ENCODE measurements at regions not wholly inside any gene's neighbourhood (a gene's known extent, or its start where the extent isn't known, plus 50 kb on each side); places are given as distances from the start of the nearest gene placed in this dataset.

DNA sequence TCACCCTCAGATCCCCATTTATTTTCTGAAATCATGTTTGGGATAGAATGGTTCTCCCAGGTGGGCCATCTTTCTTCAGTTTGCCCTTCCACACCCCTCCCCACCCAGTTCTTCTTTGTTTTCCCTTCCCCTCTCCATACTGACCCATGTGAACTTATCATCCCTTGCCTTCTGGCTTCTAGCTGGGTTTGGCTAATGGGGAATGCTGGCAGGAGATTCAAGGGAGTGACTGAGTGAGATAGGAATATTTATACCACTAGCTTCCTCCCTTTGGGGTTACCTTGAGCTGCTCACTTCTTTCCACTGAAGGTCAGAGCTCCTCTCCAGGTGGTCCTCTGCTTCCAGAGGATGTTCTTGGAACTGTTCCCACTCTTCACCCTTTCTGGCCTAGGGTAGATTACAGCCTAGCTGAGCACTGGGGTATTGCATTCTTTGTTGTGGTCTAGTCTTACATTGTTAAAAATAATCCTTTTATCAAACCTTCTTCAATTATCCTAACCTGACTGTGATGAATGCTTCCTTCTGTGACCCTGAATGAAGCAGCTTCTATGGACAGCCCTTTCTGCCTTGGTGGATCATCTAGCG is 88.3 kb upstream of the ATP2B1 start:
- Histone ChIP-seq H3K4me1 (no peaks in the 10 kb centered on the region), H3K9me3 (no peaks in the 10 kb centered on the region), H3K27ac (no peak overlapping the region), H3K4me3 (no peak overlapping the region), H3K27me3 (no peaks in the 10 kb centered on the region), H3K36me3 (no peaks in the 10 kb centered on the region)
- TF ChIP-seq POLR2A (IDR thresholded peaks at IDR 0.05) = no peak
- TF ChIP-seq POLR2AphosphoS5 (IDR thresholded peaks at IDR 0.05) = no peak
- TF ChIP-seq, protein P1, sequence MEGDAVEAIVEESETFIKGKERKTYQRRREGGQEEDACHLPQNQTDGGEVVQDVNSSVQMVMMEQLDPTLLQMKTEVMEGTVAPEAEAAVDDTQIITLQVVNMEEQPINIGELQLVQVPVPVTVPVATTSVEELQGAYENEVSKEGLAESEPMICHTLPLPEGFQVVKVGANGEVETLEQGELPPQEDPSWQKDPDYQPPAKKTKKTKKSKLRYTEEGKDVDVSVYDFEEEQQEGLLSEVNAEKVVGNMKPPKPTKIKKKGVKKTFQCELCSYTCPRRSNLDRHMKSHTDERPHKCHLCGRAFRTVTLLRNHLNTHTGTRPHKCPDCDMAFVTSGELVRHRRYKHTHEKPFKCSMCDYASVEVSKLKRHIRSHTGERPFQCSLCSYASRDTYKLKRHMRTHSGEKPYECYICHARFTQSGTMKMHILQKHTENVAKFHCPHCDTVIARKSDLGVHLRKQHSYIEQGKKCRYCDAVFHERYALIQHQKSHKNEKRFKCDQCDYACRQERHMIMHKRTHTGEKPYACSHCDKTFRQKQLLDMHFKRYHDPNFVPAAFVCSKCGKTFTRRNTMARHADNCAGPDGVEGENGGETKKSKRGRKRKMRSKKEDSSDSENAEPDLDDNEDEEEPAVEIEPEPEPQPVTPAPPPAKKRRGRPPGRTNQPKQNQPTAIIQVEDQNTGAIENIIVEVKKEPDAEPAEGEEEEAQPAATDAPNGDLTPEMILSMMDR (IDR thresholded peaks at IDR 0.05) = no peak
- no peak for DNase-seq (ENCODE audit: low spot score in 2 of 2)
- intact Hi-C loops (cut with DNase I; ENCODE audit: low total_unique reads) = no loop called here

DNA sequence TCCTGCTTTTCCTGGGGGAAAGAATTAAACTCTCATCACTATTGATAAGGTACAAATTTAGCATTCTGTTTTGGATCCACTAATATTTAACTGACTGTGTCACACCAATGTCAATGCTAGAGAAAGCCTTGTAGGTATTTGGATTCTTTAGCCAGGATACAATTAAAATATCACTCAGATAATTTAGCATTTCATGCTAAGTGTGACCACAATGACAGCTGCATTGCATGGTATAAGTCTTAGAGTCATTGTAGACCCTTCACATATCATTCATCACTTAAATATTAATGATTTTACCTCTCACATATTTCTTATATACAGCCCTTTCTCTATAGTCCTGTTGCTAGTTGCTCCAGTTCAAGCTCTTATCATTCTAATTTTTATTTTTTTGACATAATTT is 85.3 kb upstream of the ATP2B1 start:
- Histone ChIP-seq H3K4me1 (no peaks in the 10 kb centered on the region), H3K4me3 (no peak overlapping the region), H3K36me3 (no peaks in the 10 kb centered on the region), H3K9me3 (no peaks in the 10 kb centered on the region), H3K27me3 (no peaks in the 10 kb centered on the region), H3K27ac (no peak overlapping the region)
- TF ChIP-seq, protein P1 (IDR thresholded peaks at IDR 0.05) = no peak
- TF ChIP-seq POLR2A (IDR thresholded peaks at IDR 0.05) (no peak), POLR2AphosphoS5 (IDR thresholded peaks at IDR 0.05) (no peak)
- no peak for DNase-seq (ENCODE audit: low spot score in 2 of 2)
- intact Hi-C loops (cut with DNase I; ENCODE audit: low total_unique reads) = no loop called here

DNA sequence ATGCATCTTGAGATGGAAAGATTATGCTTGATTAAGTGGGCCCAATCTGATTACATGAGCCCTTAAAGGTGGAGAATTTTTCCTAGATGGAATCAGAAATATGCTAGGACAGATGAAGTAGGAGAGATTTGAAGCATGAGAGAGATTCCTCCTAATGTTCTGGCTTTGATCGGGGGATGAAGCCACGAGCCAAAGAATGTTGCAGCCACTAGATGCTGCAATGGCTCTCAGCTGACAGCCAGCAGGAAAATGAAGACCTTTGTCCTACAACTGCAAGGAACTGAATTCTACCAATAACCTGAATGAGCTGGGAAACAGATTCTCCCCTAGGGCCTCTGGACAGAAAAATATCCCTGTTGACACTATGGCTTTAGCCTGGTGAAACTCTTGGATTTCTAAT is 82.6 kb upstream of the ATP2B1 start:
- intact Hi-C loops (cut with DNase I; ENCODE audit: low total_unique reads) = no loop called here
- DNase-seq (ENCODE audit: low spot score in 2 of 2) = no peak

DNA sequence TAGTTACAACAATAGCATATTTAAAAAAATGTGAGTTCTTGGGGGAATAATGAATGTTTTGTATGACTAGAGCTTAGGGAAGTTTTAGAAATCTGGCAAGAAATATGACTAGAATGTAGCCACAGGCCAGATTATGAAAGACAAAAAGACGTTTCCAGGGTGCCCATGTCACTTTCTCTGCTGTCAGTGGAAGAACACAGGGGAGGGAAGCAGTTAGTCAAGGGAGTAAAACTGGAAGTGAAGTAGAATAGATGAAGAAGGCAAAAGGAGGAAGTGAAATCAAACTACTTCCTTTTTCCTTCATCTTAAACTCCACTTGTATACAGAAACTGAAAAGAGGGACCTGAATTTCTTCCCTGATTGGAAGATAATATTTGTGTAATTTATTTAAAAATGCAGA is 81.2 kb upstream of the ATP2B1 start:
- no peak for TF ChIP-seq POLR2AphosphoS5 (IDR thresholded peaks at IDR 0.05)
- TF ChIP-seq, protein P1 (IDR thresholded peaks at IDR 0.05) = no peak
- no peak for TF ChIP-seq POLR2A (IDR thresholded peaks at IDR 0.05)
- H3K4me1 ChIP-seq = no peaks in the 10 kb centered on the region
- no peaks in the 10 kb centered on the region for H3K36me3 ChIP-seq
- no peaks in the 10 kb centered on the region for H3K27me3 ChIP-seq
- H3K4me3 ChIP-seq = no peak overlapping the region
- peaks cover 6 to 13% of the 10 kb centered on the region in 2 donors for H3K9me3 ChIP-seq
- DNase-seq (ENCODE audit: low spot score in 2 of 2) = no peak
- no peak overlapping the region for H3K27ac ChIP-seq
- intact Hi-C loops (cut with DNase I; ENCODE audit: low total_unique reads) = no loop called here

More for the DNA sequence above, 82.6 kb upstream of the ATP2B1 start:
- no peak for TF ChIP-seq POLR2AphosphoS5 (IDR thresholded peaks at IDR 0.05)
- TF ChIP-seq POLR2A (IDR thresholded peaks at IDR 0.05) = no peak
- Histone ChIP-seq H3K36me3 (no peaks in the 10 kb centered on the region), H3K9me3 (peaks cover 1 to 11% of the 10 kb centered on the region in 2 donors), H3K27ac (no peak overlapping the region), H3K4me1 (no peaks in the 10 kb centered on the region), H3K4me3 (no peak overlapping the region), H3K27me3 (no peaks in the 10 kb centered on the region)

DNA sequence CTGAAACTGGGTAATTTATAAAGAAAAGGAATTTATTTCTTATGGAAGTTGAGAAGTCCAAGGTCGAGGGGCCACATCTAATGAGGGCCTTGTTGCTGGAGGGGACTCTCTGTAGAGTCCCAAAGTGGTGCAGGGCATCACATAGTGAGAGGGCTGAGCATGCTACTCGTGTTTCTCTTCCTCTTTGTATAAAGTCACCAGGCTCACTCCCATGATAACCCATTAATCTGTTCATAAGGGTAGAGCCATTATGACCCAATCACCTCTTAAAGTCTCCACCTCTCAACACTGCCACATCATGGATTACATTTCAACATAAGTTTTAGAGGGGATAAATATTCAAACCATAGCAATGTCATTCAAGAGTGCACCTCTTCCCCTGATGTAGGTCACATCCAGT is 79.1 kb upstream of the ATP2B1 start:
- Histone ChIP-seq H3K4me1 (no peaks in the 10 kb centered on the region), H3K4me3 (no peak overlapping the region), H3K27ac (no peak overlapping the region), H3K9me3 (peaks cover 6 to 13% of the 10 kb centered on the region in 2 donors), H3K27me3 (no peaks in the 10 kb centered on the region), H3K36me3 (no peaks in the 10 kb centered on the region)
- TF ChIP-seq POLR2A (IDR thresholded peaks at IDR 0.05) (no peak), POLR2AphosphoS5 (IDR thresholded peaks at IDR 0.05) (no peak)
- TF ChIP-seq, protein P1 (IDR thresholded peaks at IDR 0.05) = no peak
- DNase-seq (ENCODE audit: low spot score in 2 of 2) = no peak
- intact Hi-C loops (cut with DNase I; ENCODE audit: low total_unique reads) = no loop called here
